A673 (cell line): ENCODE measurements at regions not wholly inside any gene's neighbourhood (a gene's known extent, or its start where the extent isn't known, plus 50 kb on each side); places are given as distances from the start of the nearest gene placed in this dataset.

Experiments used
- BruUV-seq: library from RNA; stranded (reverse); fragments of 400-500 nt; replicated peaks from 2 replicates; lab custom pipeline; 2021; lab: Mats Ljungman, UMichigan
- CTCF ChIA-PET: fragments of 300-600 bp; sonication (Branson Sonifier 250); formaldehyde crosslinking; loops from one replicate; lab custom pipeline; 2022; ENCODE audit warnings: antibody characterized with exemption; lab: Charles Lee
- POLR2A ChIA-PET: fragments of 300-600 bp; sonication (Branson Sonifier 250); formaldehyde crosslinking; loops from one replicate; lab custom pipeline; 2022; ENCODE audit warnings: antibody characterized with exemption; ENCODE audit not compliant: low non-redundant PET; lab: Charles Lee
- DNase-seq: peaks from one replicate; pipeline ENCODE4 v3.0.0-alpha.2; 2015; ENCODE audit warnings: low spot score
- H3K27ac ChIP-seq: fragments of 200-600 bp; sonication (generic); 2 replicates; pipeline ENCODE4 v1.5.1; 2016; ENCODE audit warnings: mixed run types, low read depth, mild to moderate bottlenecking, mixed read lengths, antibody characterized with exemption, low read length; ENCODE audit not compliant: poor library complexity, severe bottlenecking
- H3K27me3 ChIP-seq: fragments of 200-600 bp; sonication (generic); replicated peaks from 2 replicates; pipeline ENCODE4 v1.6.1; 2017; ENCODE audit warnings: mixed run types, low read depth, mild to moderate bottlenecking, mixed read lengths, antibody characterized with exemption, low read length; ENCODE audit not compliant: insufficient read depth, poor library complexity
- H3K36me3 ChIP-seq: fragments of 200-600 bp; sonication (generic); 2 replicates; pipeline ENCODE4 v1.6.1; 2016; ENCODE audit warnings: mixed run types, mild to moderate bottlenecking, mixed read lengths, antibody characterized with exemption, low read length; ENCODE audit not compliant: insufficient read depth, poor library complexity, severe bottlenecking
- H3K4me1 ChIP-seq: fragments of 200-600 bp; sonication (generic); 2 replicates; pipeline ENCODE4 v1.6.1; 2017; ENCODE audit warnings: mixed run types, mild to moderate bottlenecking, mixed read lengths, antibody characterized with exemption, low read length; ENCODE audit not compliant: insufficient read depth, poor library complexity, severe bottlenecking
- H3K4me3 ChIP-seq: fragments of 200-600 bp; sonication (generic); 2 replicates; pipeline ENCODE4 v1.5.1; 2016; ENCODE audit warnings: low read depth, mixed run types, mild to moderate bottlenecking, mixed read lengths, low read length; ENCODE audit not compliant: poor library complexity, severe bottlenecking
- H3K9me3 ChIP-seq: fragments of 200-600 bp; sonication (generic); 2 replicates; pipeline ENCODE4 v1.6.1; 2016; ENCODE audit warnings: mixed run types, low read depth, mild to moderate bottlenecking, mixed read lengths, antibody characterized with exemption, low read length; ENCODE audit not compliant: poor library complexity, severe bottlenecking
- EZH2 ChIP-seq: fragments of 200-600 bp; sonication (generic); IDR thresholded peaks from 2 replicates; pipeline ENCODE4 v1.6.1; 2017; ENCODE audit warnings: borderline replicate concordance, low read depth, mild to moderate bottlenecking, mixed read lengths, antibody characterized with exemption, low read length; ENCODE audit not compliant: poor library complexity, severe bottlenecking
- intact Hi-C: fragments of 100-400 bp; cut with micrococcal nuclease; formaldehyde crosslinking; loops from one replicate; pipeline ENCODE4 v1.10.0; 2022; ENCODE audit not compliant: unreplicated experiment
- TF ChIP-seq, protein P1 (sequence below): fragments of 300-800, 200-600 bp; sonication (generic); conservative IDR thresholded peaks from 2 replicates; pipeline ENCODE4 v1.5.1; 2017; ENCODE audit warnings: low read depth, mild to moderate bottlenecking, antibody characterized with exemption, low read length, moderate library complexity, mixed read lengths

GRCh38 chr1:38672692-38673091, 186.9 kb downstream of the RRAGC start:
- H3K27me3 ChIP-seq, result no peaks in the 10 kb centered on the region
- intact Hi-C loops, result no loop called here
- DNase-seq, result no peak
- no peaks in the 10 kb centered on the region for H3K36me3 ChIP-seq
- no peak for TF ChIP-seq EZH2
- TF ChIP-seq, protein P1, sequence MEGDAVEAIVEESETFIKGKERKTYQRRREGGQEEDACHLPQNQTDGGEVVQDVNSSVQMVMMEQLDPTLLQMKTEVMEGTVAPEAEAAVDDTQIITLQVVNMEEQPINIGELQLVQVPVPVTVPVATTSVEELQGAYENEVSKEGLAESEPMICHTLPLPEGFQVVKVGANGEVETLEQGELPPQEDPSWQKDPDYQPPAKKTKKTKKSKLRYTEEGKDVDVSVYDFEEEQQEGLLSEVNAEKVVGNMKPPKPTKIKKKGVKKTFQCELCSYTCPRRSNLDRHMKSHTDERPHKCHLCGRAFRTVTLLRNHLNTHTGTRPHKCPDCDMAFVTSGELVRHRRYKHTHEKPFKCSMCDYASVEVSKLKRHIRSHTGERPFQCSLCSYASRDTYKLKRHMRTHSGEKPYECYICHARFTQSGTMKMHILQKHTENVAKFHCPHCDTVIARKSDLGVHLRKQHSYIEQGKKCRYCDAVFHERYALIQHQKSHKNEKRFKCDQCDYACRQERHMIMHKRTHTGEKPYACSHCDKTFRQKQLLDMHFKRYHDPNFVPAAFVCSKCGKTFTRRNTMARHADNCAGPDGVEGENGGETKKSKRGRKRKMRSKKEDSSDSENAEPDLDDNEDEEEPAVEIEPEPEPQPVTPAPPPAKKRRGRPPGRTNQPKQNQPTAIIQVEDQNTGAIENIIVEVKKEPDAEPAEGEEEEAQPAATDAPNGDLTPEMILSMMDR, result no peak
- H3K9me3 ChIP-seq, result no peaks in the 10 kb centered on the region
- ChIA-PET CTCF (no interaction called here), POLR2A (no interaction called here)
- no peak overlapping the region for H3K4me3 ChIP-seq
- H3K27ac ChIP-seq, result no peak overlapping the region
- BruUV-seq, result no TSS peak
- peaks cover 7% of the 10 kb centered on the region for H3K4me1 ChIP-seq

DNA sequence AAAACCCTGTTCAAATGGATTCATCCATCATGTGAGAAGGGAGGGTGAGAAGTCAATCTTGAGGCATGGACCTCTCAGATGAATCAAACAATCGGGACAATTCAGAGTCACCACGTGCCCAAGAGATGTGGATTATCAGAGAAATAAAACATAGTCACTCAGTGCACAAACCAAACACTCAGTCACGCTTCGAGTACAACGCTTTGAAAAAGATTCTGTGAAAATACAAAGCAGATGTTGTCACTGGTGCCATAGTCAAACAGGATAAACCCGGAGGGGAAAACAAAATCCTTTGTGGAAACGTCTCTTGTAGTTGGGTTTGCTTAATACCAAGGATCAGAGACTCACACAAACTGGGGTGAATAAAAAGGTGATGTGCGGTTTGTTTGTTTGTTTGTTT, 188.4 kb downstream of the RRAGC start:
- BruUV-seq, result no TSS peak
- Histone ChIP-seq H3K4me1 (peaks cover 7% of the 10 kb centered on the region), H3K27me3 (no peaks in the 10 kb centered on the region), H3K9me3 (no peaks in the 10 kb centered on the region), H3K27ac (no peak overlapping the region), H3K36me3 (no peaks in the 10 kb centered on the region), H3K4me3 (no peak overlapping the region)
- CTCF ChIA-PET, result no interaction called here
- intact Hi-C loops, result no loop called here
- DNase-seq, result peak; percentile 57
- POLR2A ChIA-PET, result interaction anchor here (0.5 kb wide), 1 partner anchor 56 kb away, joined by 7 read pairs; no protein-coding TSS in a partner anchor
- TF ChIP-seq, protein P1, result no peak
- no peak for TF ChIP-seq EZH2

DNA sequence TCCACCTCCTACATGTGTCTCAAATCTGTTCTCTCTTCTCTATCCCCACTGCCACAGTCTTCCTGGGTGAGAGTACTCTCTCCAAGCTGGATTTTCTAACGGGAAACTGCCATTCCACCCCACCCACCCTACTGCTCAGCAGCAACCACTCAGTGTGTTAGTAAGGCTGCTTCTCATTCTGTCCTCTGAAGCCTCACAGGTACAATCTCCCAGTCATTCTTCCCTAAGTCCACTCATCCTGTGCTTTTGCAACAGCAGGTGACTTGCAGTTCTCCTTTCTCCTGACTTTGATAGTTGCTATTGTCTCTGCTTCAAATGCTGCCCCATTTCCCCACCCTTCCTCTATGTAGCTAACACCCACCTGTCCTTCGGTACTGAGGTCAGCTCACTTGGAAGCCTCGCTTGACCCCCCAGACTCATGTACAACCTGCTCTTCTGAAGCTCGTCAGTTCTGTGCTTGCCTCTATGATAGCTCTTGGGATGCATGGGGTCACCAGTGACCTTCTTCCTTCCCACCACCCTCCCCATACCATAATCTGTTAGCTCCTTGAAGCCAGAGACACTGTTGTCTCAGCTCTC, 188.9 kb downstream of the RRAGC start:
- H3K27me3 ChIP-seq, result no peaks in the 10 kb centered on the region
- POLR2A ChIA-PET, result no interaction called here
- no peak overlapping the region for H3K4me3 ChIP-seq
- CTCF ChIA-PET, result no interaction called here
- no peak for DNase-seq
- intact Hi-C loops, result no loop called here
- peaks cover 7% of the 10 kb centered on the region for H3K4me1 ChIP-seq
- no TSS peak for BruUV-seq
- H3K9me3 ChIP-seq, result peaks cover 3% of the 10 kb centered on the region
- TF ChIP-seq EZH2, result no peak
- TF ChIP-seq, protein P1, result no peak
- no peak overlapping the region for H3K27ac ChIP-seq
- no peaks in the 10 kb centered on the region for H3K36me3 ChIP-seq
